Trophoblast cell (in vitro differentiated cells and primary cell): ENCODE measurements at regions not wholly inside any gene's neighbourhood (a gene's known extent, or its start where the extent isn't known, plus 50 kb on each side); places are given as distances from the start of the nearest gene placed in this dataset.

Experiments used
- DNase-seq, 2 donors: peaks; one replicate each; pipeline ENCODE4 v3.0.0-alpha.2; 2016
- H2AFZ ChIP-seq: 2 replicates; pipeline ENCODE4 v1.6.1; 2013; ENCODE audit warnings: low read length, moderate library complexity, mild to moderate bottlenecking; ENCODE audit not compliant: insufficient read depth, poor library complexity
- H2AK5ac ChIP-seq: 2 replicates; pipeline ENCODE4 v1.6.1; 2013; ENCODE audit warnings: mild to moderate bottlenecking, low read length
- H2BK120ac ChIP-seq: 2 replicates; pipeline ENCODE4 v1.6.1; 2013; ENCODE audit warnings: low read length, mild to moderate bottlenecking, moderate library complexity; ENCODE audit not compliant: insufficient read depth, poor library complexity
- H2BK12ac ChIP-seq: 2 replicates; pipeline ENCODE4 v1.6.1; 2013; ENCODE audit warnings: mild to moderate bottlenecking, low read length, moderate library complexity
- H2BK5ac ChIP-seq: 2 replicates; pipeline ENCODE4 v1.6.1; 2013; ENCODE audit warnings: low read length, low read depth, moderate library complexity, mild to moderate bottlenecking; ENCODE audit not compliant: poor library complexity
- H3K14ac ChIP-seq: 2 replicates; pipeline ENCODE4 v1.6.1; 2013; ENCODE audit warnings: mild to moderate bottlenecking, low read length
- H3K18ac ChIP-seq: 2 replicates; pipeline ENCODE4 v1.6.1; 2013; ENCODE audit warnings: mild to moderate bottlenecking, low read length
- H3K23ac ChIP-seq: 2 replicates; pipeline ENCODE4 v1.6.1; 2013; ENCODE audit warnings: low read length
- H3K27ac ChIP-seq: 2 replicates; pipeline ENCODE4 v1.5.1; 2013; ENCODE audit warnings: low read depth, mild to moderate bottlenecking, inconsistent platforms, low read length, moderate library complexity
- H3K27me3 ChIP-seq: 2 replicates; pipeline ENCODE4 v1.6.1; 2013; ENCODE audit warnings: inconsistent platforms, mild to moderate bottlenecking, low read length, moderate library complexity; ENCODE audit not compliant: insufficient read depth
- H3K36me3 ChIP-seq, 2 experiments: 1 replicate in 1 of 2; 2 replicates in 1 of 2; pipeline ENCODE4 v1.6.1; 2013; ENCODE audit warnings: low read length in 2 of 2, mild to moderate bottlenecking in 2 of 2, moderate library complexity in 1 of 2; ENCODE audit not compliant: insufficient read depth in 2 of 2, control insufficient read depth in 1 of 2
- H3K4ac ChIP-seq: 2 replicates; pipeline ENCODE4 v1.6.1; 2013; ENCODE audit warnings: low read depth, mild to moderate bottlenecking, low read length, moderate library complexity
- H3K4me1 ChIP-seq, 2 experiments: 1 replicate in 1 of 2; 2 replicates in 1 of 2; pipeline ENCODE4 v1.6.1; 2013; ENCODE audit warnings: low read length in 2 of 2, mild to moderate bottlenecking in 2 of 2, moderate library complexity in 1 of 2; ENCODE audit not compliant: insufficient read depth in 2 of 2, control insufficient read depth in 1 of 2
- H3K4me2 ChIP-seq: 2 replicates; pipeline ENCODE4 v1.6.1; 2013; ENCODE audit warnings: inconsistent platforms, mild to moderate bottlenecking, low read length, moderate library complexity
- H3K4me3 ChIP-seq: 2 replicates; pipeline ENCODE4 v1.5.1; 2013; ENCODE audit warnings: mild to moderate bottlenecking, low read depth, low read length, inconsistent platforms
- H3K79me1 ChIP-seq: one replicate; pipeline ENCODE4 v1.6.1; 2013; ENCODE audit warnings: low read length
- H3K79me2 ChIP-seq: 2 replicates; pipeline ENCODE4 v1.6.1; 2013; ENCODE audit warnings: low read length, mild to moderate bottlenecking; ENCODE audit not compliant: control insufficient read depth, insufficient read depth, poor library complexity
- H3K9ac ChIP-seq: 2 replicates; pipeline ENCODE4 v1.6.1; 2013; ENCODE audit warnings: mild to moderate bottlenecking, low read length
- H3K9me3 ChIP-seq: 2 replicates; pipeline ENCODE4 v1.6.1; 2013; ENCODE audit warnings: low read depth, mild to moderate bottlenecking, control low read depth, inconsistent platforms, low read length; ENCODE audit not compliant: insufficient read depth
- H4K12ac ChIP-seq: 2 replicates; pipeline ENCODE4 v1.6.1; 2013; ENCODE audit warnings: low read depth, mild to moderate bottlenecking, low read length, moderate library complexity
- H4K8ac ChIP-seq: 2 replicates; pipeline ENCODE4 v1.6.1; 2013; ENCODE audit warnings: low read depth, mild to moderate bottlenecking, low read length, moderate library complexity
- H4K91ac ChIP-seq: one replicate; pipeline ENCODE4 v1.6.1; 2013; ENCODE audit warnings: low read depth, mild to moderate bottlenecking, low read length, moderate library complexity
- WGBS: extraction: QIAGEN DNeasy Blood & Tissue Kit; methylation state at CpG from one replicate; pipeline ENCODE4 v1.1.7; 2013; ENCODE audit warnings: missing lambda C conversion rate; ENCODE audit not compliant: insufficient read length, insufficient coverage; ENCODE audit errors: extremely low coverage; 5-methylcytosine and 5-hydroxymethylcytosine counted together

- Histone ChIP-seq H3K4me3 (no peak overlapping the region), H3K4me1 (peaks cover 0 to 5% of the 10 kb centered on the region in 2 experiments), H3K23ac (no peak overlapping the region), H2AFZ (no peak overlapping the region), H3K4ac (no peak overlapping the region), H3K9me3 (no peaks in the 10 kb centered on the region), H2BK5ac (no peak overlapping the region), H3K27me3 (no peaks in the 10 kb centered on the region), H3K79me2 (no peaks in the 10 kb centered on the region), H2BK12ac (no peak overlapping the region), H3K79me1 (no peaks in the 10 kb centered on the region), H2BK120ac (no peak overlapping the region), H3K9ac (no peak overlapping the region), H4K8ac (no peak overlapping the region), H2AK5ac (no peak overlapping the region), H3K14ac (no peak overlapping the region), H4K91ac (no peak overlapping the region), H3K27ac (no peak overlapping the region), H4K12ac (no peak overlapping the region), H3K36me3 (no peaks in the 10 kb centered on the region), H3K4me2 (no peak overlapping the region), H3K18ac (no peak overlapping the region)
- no peak for DNase-seq
- WGBS, result no CpG with 5 or more reads among the region's 12 CpGs
These were observed 56.1 kb upstream of the POU2AF1 start for GRCh38 chr11:111435046-111435698.

GRCh38 chr11:111429066-111429506 lies 50.0 kb upstream of the POU2AF1 start:
- no peak overlapping the region for H3K9ac ChIP-seq
- H3K27ac ChIP-seq, result no peak overlapping the region
- H3K36me3 ChIP-seq, result no peaks in the 10 kb centered on the region
- no peak overlapping the region for H2BK5ac ChIP-seq
- no peak overlapping the region for H3K18ac ChIP-seq
- no peak overlapping the region for H3K14ac ChIP-seq
- no peaks in the 10 kb centered on the region for H3K9me3 ChIP-seq
- no peak overlapping the region for H4K91ac ChIP-seq
- no peaks in the 10 kb centered on the region for H3K27me3 ChIP-seq
- no peak overlapping the region for H3K23ac ChIP-seq
- H3K4ac ChIP-seq, result no peak overlapping the region
- no peak overlapping the region for H2BK120ac ChIP-seq
- WGBS, result no CpG with 5 or more reads among the region's 7 CpGs
- no peaks in the 10 kb centered on the region for H3K79me1 ChIP-seq
- H4K8ac ChIP-seq, result no peak overlapping the region
- no peak overlapping the region for H2AFZ ChIP-seq
- H2AK5ac ChIP-seq, result no peak overlapping the region
- H3K4me3 ChIP-seq, result no peak overlapping the region
- no peak overlapping the region for H2BK12ac ChIP-seq
- no peaks in the 10 kb centered on the region for H3K79me2 ChIP-seq
- DNase-seq, result peak; percentile 75 to 94
- H3K4me2 ChIP-seq, result no peak overlapping the region
- H4K12ac ChIP-seq, result no peak overlapping the region
- no peaks in the 10 kb centered on the region for H3K4me1 ChIP-seq
